IMR-90 (cell line): ENCODE measurements at regions not wholly inside any gene's neighbourhood (a gene's known extent, or its start where the extent isn't known, plus 50 kb on each side); places are given as distances from the start of the nearest gene placed in this dataset.

Experiments
- BHLHE40 ChIP-seq: fragments of 150-350 bp; IDR thresholded peaks from 2 replicates; pipeline ENCODE4 v1.6.1; 2016; ENCODE audit warnings: mild to moderate bottlenecking, low read depth, low read length
- CHD1 ChIP-seq: IDR thresholded peaks from 2 replicates; pipeline ENCODE4 v1.6.1; 2012; ENCODE audit warnings: low read depth, low read length, improper control_type of control experiment
- CTCF ChIP-seq: conservative IDR thresholded peaks from 2 replicates; pipeline ENCODE4 v1.5.1; 2012; ENCODE audit warnings: mild to moderate bottlenecking, low read depth, low read length, improper control_type of control experiment
- POLR2A ChIP-seq: IDR thresholded peaks from 2 replicates; pipeline ENCODE4 v1.6.1; 2012; ENCODE audit warnings: mild to moderate bottlenecking, low read depth, low read length
- RCOR1 ChIP-seq: IDR thresholded peaks from 2 replicates; pipeline ENCODE4 v1.6.1; 2012; ENCODE audit warnings: mild to moderate bottlenecking, low read length, improper control_type of control experiment; ENCODE audit not compliant: insufficient replicate concordance
- RFX5 ChIP-seq: IDR thresholded peaks from 2 replicates; pipeline ENCODE4 v1.8.0; 2012; ENCODE audit warnings: low read depth, mild to moderate bottlenecking, low read length, moderate library complexity
- SMC3 ChIP-seq: fragments of 150-350 bp; IDR thresholded peaks from 2 replicates; pipeline ENCODE4 v1.6.1; 2016; ENCODE audit warnings: low read depth, mild to moderate bottlenecking, antibody characterized with exemption, low read length, moderate library complexity

GRCh38 chr15:62964251-62964650 lies 78.3 kb upstream of the TPM1 start:
- TF ChIP-seq CTCF (no peak), RCOR1 (no peak), POLR2A (no peak), BHLHE40 (no peak), RFX5 (no peak), SMC3 (no peak), CHD1 (no peak)
